Urinary bladder (tissue), 3 donors: ENCODE measurements at regions not wholly inside any gene's neighbourhood (a gene's known extent, or its start where the extent isn't known, plus 50 kb on each side); places are given as distances from the start of the nearest gene placed in this dataset.
"Not testable (repeated sequence)": the region's sequence is repeated elsewhere in the genome, so short reads cannot be mapped to it uniquely, and the experiment has no call there.

Experiments
- DNase-seq: peaks from one replicate; pipeline ENCODE4 v3.0.0-alpha.2; 2015; ENCODE audit errors: extremely low spot score
- H3K27ac ChIP-seq: one replicate; pipeline ENCODE4 v1.5.1; 2013; ENCODE audit warnings: low read depth, mild to moderate bottlenecking, moderate library complexity
- H3K36me3 ChIP-seq: one replicate; pipeline ENCODE4 v1.6.1; 2013; ENCODE audit warnings: mild to moderate bottlenecking, moderate library complexity; ENCODE audit not compliant: insufficient read depth
- H3K4me1 ChIP-seq: one replicate; pipeline ENCODE4 v1.6.1; 2013; ENCODE audit warnings: mild to moderate bottlenecking, moderate library complexity; ENCODE audit not compliant: insufficient read depth
- H3K4me3 ChIP-seq: one replicate; pipeline ENCODE4 v1.5.1; 2013; ENCODE audit warnings: low read depth, low read length
- WGBS: extraction: QIAGEN DNeasy Blood & Tissue Kit; methylation state at CpG from one replicate; pipeline ENCODE4 v1.1.7; 2013; 5-methylcytosine and 5-hydroxymethylcytosine counted together
- donor health status: healthy with polysubstance abuse.
- donor health status: healthy.

DNA sequence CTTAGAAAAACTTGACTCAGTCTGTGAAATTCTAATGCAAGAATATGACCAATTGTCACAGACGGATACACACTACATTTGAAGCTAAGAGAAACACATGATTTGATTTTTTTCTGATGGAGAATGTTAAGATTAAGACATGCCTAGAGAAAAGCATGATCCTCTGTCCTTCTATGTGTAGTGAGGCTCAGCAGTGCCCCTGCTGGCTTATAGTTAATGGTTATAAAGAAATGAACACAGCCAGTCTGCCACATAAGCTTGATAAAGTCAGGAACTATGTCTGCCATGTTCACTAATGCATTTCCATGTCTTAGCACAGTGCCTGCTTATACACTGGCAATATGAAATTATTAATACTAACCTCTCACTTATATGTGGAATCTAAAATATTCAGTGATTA is 168.1 kb upstream of the DAAM1 start:
- no peak overlapping the region for H3K27ac ChIP-seq
- no peak for DNase-seq
- H3K4me3 ChIP-seq, result no peak overlapping the region
- 91% methylated on average over 1 of the region's 1 CpG for WGBS
- H3K36me3 ChIP-seq, result no peaks in the 10 kb centered on the region
- H3K4me1 ChIP-seq, result no peaks in the 10 kb centered on the region

DNA sequence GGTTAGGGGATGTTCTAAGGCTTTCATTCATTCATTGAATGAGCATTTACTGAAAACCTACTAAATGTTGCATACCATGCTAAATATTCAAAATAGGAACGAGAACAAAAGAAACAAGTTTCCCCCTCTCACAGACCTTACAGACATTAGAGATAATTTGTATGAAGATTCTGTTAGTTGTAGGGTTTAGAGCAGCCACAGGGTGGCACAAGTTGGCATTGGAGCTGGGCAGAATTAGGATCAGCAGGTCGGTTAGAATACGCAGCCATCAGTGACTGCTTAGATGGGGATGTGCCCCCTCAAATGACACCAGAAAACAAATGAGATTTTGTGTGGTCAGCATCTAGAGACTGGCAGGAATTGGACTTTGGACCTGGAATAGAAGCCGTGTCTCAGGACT is 166.3 kb upstream of the DAAM1 start:
- DNase-seq, result no peak
- H3K36me3 ChIP-seq, result no peaks in the 10 kb centered on the region
- H3K4me3 ChIP-seq, result no peak overlapping the region
- no peaks in the 10 kb centered on the region for H3K4me1 ChIP-seq
- H3K27ac ChIP-seq, result no peak overlapping the region
- WGBS, result 91% methylated on average over 4 of the region's 4 CpGs

DNA sequence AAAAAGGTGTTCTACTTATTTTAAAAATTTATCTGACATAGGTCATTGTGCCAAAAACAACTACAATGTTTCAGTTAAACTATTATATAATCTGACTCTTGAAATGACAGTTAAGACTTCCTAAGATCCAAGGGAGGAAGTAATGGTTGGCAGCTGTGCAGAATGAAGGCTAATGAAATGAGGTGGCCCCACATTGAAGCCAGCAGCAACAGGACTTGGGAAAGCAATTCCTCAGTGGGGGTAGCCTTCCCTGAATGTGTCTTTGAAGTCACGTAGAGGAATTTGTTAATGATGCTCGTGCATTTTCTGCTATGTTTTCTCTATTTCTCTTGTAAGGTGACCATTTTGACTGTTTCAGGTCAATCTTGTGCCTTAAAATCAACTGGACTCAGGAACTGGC is 162.4 kb upstream of the DAAM1 start:
- Histone ChIP-seq H3K36me3 (no peaks in the 10 kb centered on the region), H3K27ac (no peak overlapping the region), H3K4me1 (no peaks in the 10 kb centered on the region), H3K4me3 (no peak overlapping the region)
- 94% methylated on average over 2 of the region's 2 CpGs for WGBS
- DNase-seq, result no peak

GRCh38 chr14:59026640-59027039 is 161.8 kb upstream of the DAAM1 start:
- WGBS, result 96% methylated on average over 1 of the region's 1 CpG
- H3K4me1 ChIP-seq, H3K4me3 ChIP-seq, H3K27ac ChIP-seq, DNase-seq, H3K36me3 ChIP-seq: not testable (repeated sequence)

DNA sequence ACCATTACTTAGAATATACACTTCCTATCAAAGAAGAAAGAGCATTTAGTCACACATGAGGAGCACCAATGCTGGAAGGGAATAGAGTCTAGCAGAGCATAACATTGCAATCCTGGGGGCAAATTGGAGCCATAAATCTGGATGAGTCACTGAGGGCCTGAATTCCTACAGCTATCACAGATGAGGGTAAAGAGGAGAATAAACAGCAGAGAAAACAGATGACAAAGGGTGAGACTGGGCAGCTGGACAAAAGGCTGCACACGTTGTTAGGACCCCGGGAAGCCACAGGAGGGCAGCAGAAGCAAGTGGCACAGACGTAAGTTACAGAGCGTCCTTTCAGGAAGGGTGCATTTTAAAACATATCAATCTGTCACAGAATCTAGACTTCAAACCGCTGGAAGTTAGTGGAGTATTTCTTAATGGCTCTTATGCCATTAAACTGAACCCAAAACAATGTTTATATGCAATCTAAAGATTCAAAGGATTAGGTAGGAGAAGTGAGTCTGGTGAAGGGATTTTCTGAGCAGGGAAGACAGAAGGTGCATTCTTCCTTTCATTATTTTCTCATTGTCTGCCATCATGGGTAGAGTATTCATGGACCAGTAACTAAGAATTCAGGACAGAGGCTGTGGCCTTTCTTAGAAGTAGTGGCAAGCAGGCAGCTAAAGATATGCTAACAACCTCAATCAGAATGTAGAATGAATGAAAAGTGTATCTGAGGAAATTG is 159.8 kb upstream of the DAAM1 start:
- no peaks in the 10 kb centered on the region for H3K36me3 ChIP-seq
- peak; percentile 47 for DNase-seq
- WGBS, result 2% methylated on average over 5 of the region's 5 CpGs
- H3K4me1 ChIP-seq, result no peaks in the 10 kb centered on the region
- H3K4me3 ChIP-seq, result no peak overlapping the region
- no peak overlapping the region for H3K27ac ChIP-seq

GRCh38 chr14:59032826-59033225 is 155.6 kb upstream of the DAAM1 start:
- no peak for DNase-seq
- Histone ChIP-seq H3K4me1 (no peaks in the 10 kb centered on the region), H3K4me3 (no peak overlapping the region), H3K27ac (no peak overlapping the region), H3K36me3 (no peaks in the 10 kb centered on the region)

DNA sequence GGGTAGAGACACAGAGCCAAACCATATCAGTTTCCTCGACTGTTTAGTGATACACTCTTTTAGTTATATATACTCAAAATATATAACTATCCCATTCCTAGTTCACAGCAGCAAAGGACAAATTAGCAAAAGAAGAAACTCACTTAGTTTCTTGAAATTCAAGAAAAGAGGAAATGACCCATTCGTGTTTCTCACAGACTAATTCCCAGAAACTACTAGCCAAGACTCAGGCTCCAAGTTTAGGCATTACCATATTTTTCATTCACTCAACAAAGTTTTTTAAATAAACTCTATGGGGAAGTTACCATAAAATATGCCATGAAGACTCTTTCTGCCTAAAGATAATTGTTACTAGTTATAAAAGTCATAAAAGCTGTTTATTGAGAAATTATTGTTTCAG is 152.3 kb upstream of the DAAM1 start:
- Histone ChIP-seq H3K4me3 (no peak overlapping the region), H3K36me3 (no peaks in the 10 kb centered on the region), H3K27ac (no peak overlapping the region), H3K4me1 (no peaks in the 10 kb centered on the region)
- no peak for DNase-seq
- 85% methylated on average over 2 of the region's 2 CpGs for WGBS

- no peaks in the 10 kb centered on the region for H3K4me1 ChIP-seq
- no peak for DNase-seq
These were observed 151.4 kb upstream of the DAAM1 start for GRCh38 chr14:59037086-59037485.

GRCh38 chr14:59037620-59038019 is 150.8 kb upstream of the DAAM1 start:
- Histone ChIP-seq H3K27ac (no peak overlapping the region), H3K4me1 (no peaks in the 10 kb centered on the region), H3K4me3 (no peak overlapping the region), H3K36me3 (no peaks in the 10 kb centered on the region)
- no peak for DNase-seq
- 90% methylated on average over 4 of the region's 4 CpGs for WGBS

More at GRCh38 chr14:59037086-59037485, 151.4 kb upstream of the DAAM1 start:
- WGBS, result 85% methylated on average over 3 of the region's 3 CpGs
- Histone ChIP-seq H3K36me3 (no peaks in the 10 kb centered on the region), H3K27ac (no peak overlapping the region), H3K4me3 (no peak overlapping the region)

GRCh38 chr14:59038746-59039145 is 149.7 kb upstream of the DAAM1 start:
- Histone ChIP-seq H3K4me3 (no peak overlapping the region), H3K27ac (no peak overlapping the region), H3K4me1 (no peaks in the 10 kb centered on the region), H3K36me3 (no peaks in the 10 kb centered on the region)
- WGBS, result 98% methylated on average over 4 of the region's 4 CpGs
- DNase-seq, result no peak

DNA sequence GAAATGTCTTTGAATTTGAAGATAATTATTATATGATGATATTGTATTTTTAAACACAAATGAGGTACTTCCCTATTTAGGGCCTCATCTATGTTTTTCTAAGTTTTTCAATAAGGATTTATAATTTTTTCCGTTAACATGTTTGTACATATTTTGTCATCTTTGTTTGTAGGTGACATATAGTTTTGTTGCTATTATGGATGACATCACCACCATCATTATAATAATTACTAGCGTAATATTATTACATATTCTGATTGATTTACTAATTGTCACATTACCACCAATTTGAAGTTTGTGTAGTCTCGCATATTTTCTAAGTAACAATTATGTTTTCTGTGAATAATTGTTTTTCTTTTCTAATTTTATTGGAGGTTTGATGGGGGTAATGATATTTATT is 147.2 kb upstream of the DAAM1 start:
- H3K27ac ChIP-seq, result no peak overlapping the region
- H3K36me3 ChIP-seq, result no peaks in the 10 kb centered on the region
- no peak for DNase-seq
- 97% methylated on average over 3 of the region's 3 CpGs for WGBS
- no peak overlapping the region for H3K4me3 ChIP-seq
- no peaks in the 10 kb centered on the region for H3K4me1 ChIP-seq

GRCh38 chr14:59044707-59045106 is 143.8 kb upstream of the DAAM1 start:
- DNase-seq, result no peak
- 90% methylated on average over 6 of the region's 6 CpGs for WGBS

DNA sequence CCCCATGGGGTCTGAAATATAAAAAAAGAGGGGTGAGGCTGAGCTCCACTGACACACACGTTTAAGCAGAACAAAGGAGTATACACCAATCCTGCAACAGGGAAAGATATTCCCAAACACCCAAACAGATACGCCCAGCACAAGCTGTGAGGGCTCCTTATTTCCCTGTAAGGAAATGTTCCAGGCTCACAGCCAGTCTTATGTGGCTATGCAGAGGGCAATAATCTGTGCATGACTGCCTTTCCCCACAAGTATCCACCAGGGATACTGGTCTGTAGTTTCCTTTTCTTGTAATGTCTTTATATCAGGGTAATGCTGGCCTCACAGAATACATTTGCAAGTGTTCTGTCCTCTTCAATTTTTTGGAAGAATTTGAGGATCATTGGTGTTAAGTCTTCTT is 141.7 kb upstream of the DAAM1 start:
- H3K4me1 ChIP-seq, result no peaks in the 10 kb centered on the region
- no peak overlapping the region for H3K27ac ChIP-seq
- no peak overlapping the region for H3K4me3 ChIP-seq
- 38% methylated on average over 2 of the region's 2 CpGs for WGBS
- DNase-seq, result no peak
- H3K36me3 ChIP-seq, result no peaks in the 10 kb centered on the region

More at GRCh38 chr14:59044707-59045106, 143.8 kb upstream of the DAAM1 start:
- no peak overlapping the region for H3K4me3 ChIP-seq
- no peaks in the 10 kb centered on the region for H3K4me1 ChIP-seq
- no peak overlapping the region for H3K27ac ChIP-seq
- H3K36me3 ChIP-seq, result no peaks in the 10 kb centered on the region

GRCh38 chr14:59055006-59055405 is 133.5 kb upstream of the DAAM1 start:
- no peak overlapping the region for H3K4me3 ChIP-seq
- DNase-seq, result no peak
- WGBS, result 51% methylated on average over 1 of the region's 1 CpG
- H3K27ac ChIP-seq, result no peak overlapping the region
- no peaks in the 10 kb centered on the region for H3K36me3 ChIP-seq
- H3K4me1 ChIP-seq, result no peaks in the 10 kb centered on the region
